ENCODE measurements at regions not wholly inside any gene's neighbourhood (a gene's known extent, or its start where the extent isn't known, plus 50 kb on each side); places are given as distances from the start of the nearest gene placed in this dataset.

DNA sequence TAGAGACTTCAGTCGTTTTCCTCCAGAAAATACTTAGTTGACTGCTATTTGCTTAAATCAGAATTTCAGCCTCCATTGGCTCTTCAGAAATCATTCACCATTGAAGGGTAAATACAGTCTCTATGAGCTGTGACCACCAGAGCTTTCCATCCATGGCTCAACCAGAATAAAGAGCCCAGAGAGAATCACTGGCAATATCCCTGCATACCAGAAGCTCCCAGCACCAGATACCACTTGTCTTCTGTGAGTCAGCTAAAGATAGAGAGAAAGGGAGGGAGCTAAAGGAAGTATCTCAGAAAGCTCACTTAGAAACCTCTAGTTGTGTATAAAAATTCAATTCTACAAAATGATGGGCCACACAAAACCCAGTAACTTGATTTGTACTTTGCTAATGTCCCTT, 115.2 kb upstream of the TMCO5A start:
- H3K9me3 Mint-ChIP-seq = no peaks in the 10 kb centered on the region
- no peaks in the 10 kb centered on the region for H3K27me3 Mint-ChIP-seq (ENCODE audit: low read depth)
- no peaks in the 10 kb centered on the region for H3K36me3 Mint-ChIP-seq (ENCODE audit: low read depth)
- no peak overlapping the region for H3K4me3 Mint-ChIP-seq
- no peak overlapping the region for H3K27ac Mint-ChIP-seq
- H3K4me1 Mint-ChIP-seq = no peaks in the 10 kb centered on the region
- TF ChIP-seq, protein P1, sequence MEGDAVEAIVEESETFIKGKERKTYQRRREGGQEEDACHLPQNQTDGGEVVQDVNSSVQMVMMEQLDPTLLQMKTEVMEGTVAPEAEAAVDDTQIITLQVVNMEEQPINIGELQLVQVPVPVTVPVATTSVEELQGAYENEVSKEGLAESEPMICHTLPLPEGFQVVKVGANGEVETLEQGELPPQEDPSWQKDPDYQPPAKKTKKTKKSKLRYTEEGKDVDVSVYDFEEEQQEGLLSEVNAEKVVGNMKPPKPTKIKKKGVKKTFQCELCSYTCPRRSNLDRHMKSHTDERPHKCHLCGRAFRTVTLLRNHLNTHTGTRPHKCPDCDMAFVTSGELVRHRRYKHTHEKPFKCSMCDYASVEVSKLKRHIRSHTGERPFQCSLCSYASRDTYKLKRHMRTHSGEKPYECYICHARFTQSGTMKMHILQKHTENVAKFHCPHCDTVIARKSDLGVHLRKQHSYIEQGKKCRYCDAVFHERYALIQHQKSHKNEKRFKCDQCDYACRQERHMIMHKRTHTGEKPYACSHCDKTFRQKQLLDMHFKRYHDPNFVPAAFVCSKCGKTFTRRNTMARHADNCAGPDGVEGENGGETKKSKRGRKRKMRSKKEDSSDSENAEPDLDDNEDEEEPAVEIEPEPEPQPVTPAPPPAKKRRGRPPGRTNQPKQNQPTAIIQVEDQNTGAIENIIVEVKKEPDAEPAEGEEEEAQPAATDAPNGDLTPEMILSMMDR (IDR thresholded peaks at IDR 0.05; ENCODE audit: unreplicated experiment in 3 of 3) = no peak

- TF ChIP-seq, protein P1 (IDR thresholded peaks at IDR 0.05; ENCODE audit: unreplicated experiment in 3 of 3) = no peak
- H3K36me3 Mint-ChIP-seq (ENCODE audit: low read depth) = no peaks in the 10 kb centered on the region
- H3K9me3 Mint-ChIP-seq = no peaks in the 10 kb centered on the region
- H3K4me1 Mint-ChIP-seq = no peaks in the 10 kb centered on the region
- H3K4me3 Mint-ChIP-seq = no peak overlapping the region
- H3K27me3 Mint-ChIP-seq (ENCODE audit: low read depth) = no peaks in the 10 kb centered on the region
- H3K27ac Mint-ChIP-seq = no peak overlapping the region
Measured at GRCh38 chr15:37820380-37821128, 113.9 kb upstream of the TMCO5A start.

DNA sequence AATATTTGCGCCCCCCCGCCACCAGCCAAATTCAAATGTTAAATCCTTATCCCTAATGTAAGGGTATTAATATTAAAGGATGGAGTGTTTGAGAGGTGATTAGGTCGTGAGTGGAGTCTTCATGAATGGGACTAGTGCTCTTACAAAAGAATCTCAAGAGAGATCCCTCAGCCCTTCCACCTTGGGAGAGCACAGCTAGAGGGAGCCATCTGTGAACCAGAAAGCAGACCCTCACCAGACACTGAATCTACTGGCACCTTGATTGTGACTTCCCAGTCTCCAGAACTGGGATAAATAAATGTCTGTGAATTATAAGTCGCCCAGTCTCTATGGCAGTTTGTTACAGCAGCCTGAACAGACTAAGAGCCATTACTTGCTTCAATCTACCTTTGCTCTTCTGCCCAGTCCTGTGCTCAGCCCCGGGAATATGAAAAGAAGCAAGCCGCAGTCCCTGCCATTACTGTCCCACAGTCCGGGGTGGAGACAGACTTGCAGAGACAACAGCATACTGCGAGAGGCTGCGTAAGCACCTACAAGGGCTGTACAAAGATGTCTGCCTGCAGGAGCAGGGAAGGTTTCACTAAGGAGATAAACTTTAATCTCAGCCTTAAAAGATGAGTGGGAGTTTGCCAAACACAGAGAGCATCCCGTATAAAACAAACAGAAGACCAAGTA, 110.7 kb upstream of the TMCO5A start:
- Mint-ChIP-seq H3K4me1 (no peaks in the 10 kb centered on the region), H3K9me3 (no peaks in the 10 kb centered on the region), H3K4me3 (no peak overlapping the region), H3K36me3 (ENCODE audit: low read depth) (no peaks in the 10 kb centered on the region), H3K27ac (no peak overlapping the region), H3K27me3 (ENCODE audit: low read depth) (no peaks in the 10 kb centered on the region)
- TF ChIP-seq, protein P1 (IDR thresholded peaks at IDR 0.05; ENCODE audit: unreplicated experiment in 3 of 3) = no peak

DNA sequence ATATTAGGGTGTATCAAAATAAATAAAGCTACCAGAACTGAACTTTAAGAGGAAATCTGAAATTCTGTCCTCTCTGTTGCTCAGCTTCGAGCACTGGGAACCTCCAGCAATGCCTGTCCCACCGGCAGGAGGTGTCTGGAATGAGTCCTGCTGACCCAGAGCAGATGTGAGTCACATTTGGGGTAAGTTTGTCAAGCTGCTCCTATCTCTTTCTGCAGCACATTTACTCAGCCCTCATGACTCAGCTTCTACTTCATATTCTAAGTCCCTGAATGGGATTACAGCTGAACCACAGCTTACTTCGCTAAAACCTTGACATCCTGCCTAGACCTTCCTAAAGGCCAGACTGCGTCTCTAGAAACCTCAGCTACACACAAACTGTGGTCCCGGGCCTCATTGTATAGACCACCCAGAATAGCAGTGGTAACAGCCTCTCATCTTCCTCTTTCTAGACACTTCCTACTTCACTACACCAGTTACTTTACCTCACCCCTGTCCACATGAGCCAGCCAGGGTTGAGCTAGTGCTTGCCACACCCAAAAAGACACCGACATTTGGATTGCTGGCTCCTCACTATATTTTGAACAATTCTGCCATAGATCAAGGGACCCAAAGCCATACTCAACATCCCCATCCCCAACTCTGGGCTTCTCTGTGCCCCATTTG, 109.6 kb upstream of the TMCO5A start:
- H3K36me3 Mint-ChIP-seq (ENCODE audit: low read depth) = no peaks in the 10 kb centered on the region
- H3K27me3 Mint-ChIP-seq (ENCODE audit: low read depth) = no peaks in the 10 kb centered on the region
- H3K9me3 Mint-ChIP-seq = no peaks in the 10 kb centered on the region
- H3K4me3 Mint-ChIP-seq = no peak overlapping the region
- no peak overlapping the region for H3K27ac Mint-ChIP-seq
- H3K4me1 Mint-ChIP-seq = no peaks in the 10 kb centered on the region
- TF ChIP-seq, protein P1 (IDR thresholded peaks at IDR 0.05; ENCODE audit: unreplicated experiment in 3 of 3) = no peak

- Mint-ChIP-seq H3K9me3 (peaks cover 23% of the 10 kb centered on the region), H3K4me1 (no peaks in the 10 kb centered on the region), H3K27me3 (ENCODE audit: low read depth) (no peaks in the 10 kb centered on the region), H3K36me3 (ENCODE audit: low read depth) (peaks cover 4% of the 10 kb centered on the region), H3K27ac (no peak overlapping the region), H3K4me3 (no peak overlapping the region)
- TF ChIP-seq, protein P1 (IDR thresholded peaks at IDR 0.05; ENCODE audit: unreplicated experiment in 3 of 3) = no peak
Measured at GRCh38 chr15:37837276-37837675, 97.2 kb upstream of the TMCO5A start.

Measured in nephron (organoid).